LNCAP (cell line): ENCODE measurements at regions not wholly inside any gene's neighbourhood (a gene's known extent, or its start where the extent isn't known, plus 50 kb on each side); places are given as distances from the start of the nearest gene placed in this dataset.

ENCODE experiments used
- CTCF ChIP-seq: fragments of 450-650 bp; IDR thresholded peaks from 2 replicates; pipeline ENCODE4 v1.5.1; 2017; ENCODE audit warnings: mild to moderate bottlenecking

GRCh38 chr22:48649031-48649430, 1178.6 kb downstream of the BRD1 start:
- TF ChIP-seq CTCF: no peak

DNA sequence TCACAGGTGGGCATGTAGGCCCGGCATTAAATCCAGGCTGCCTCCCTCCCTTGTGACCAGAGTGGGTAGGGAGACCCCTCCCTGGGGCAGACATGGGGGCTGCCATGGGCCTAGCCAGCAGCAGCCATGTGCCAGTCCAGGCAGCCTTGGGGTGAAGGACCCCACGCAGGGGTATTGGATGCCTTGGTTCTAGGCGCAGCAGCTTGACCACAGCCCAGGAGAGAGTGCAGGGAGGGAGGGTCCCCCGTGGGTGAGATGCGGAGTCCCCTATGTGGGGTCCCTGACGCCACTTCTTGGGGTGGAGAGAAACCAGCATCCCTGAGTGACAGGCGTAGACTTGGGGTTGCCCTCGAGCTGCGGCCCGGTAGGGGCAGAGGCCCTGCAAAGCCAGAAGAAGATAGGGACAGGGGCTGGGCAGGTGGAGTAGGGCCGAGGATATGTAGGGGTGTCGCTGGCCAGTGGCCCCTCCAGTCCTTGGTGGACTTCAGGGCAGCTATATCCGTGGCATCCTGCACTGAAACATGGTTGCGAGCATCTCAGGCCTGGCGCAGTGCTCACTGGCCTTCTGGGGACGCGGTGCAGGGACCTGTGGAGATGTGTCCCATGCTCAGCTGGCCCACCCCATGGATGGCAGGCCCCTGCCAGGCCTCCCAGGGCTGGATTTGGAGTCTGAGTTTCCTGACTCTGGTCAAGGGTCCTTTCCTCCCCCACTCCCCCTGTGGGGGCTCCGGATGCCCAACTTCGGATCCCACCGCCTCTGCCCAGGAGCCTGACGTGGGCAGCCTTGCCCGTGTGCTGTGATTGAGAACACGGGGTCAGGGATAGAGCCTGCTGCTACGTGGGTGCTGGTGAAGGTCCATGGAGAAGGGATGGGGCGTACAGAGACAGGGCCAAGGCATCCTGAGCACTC, 1179.8 kb downstream of the BRD1 start:
- no peak for TF ChIP-seq CTCF

DNA sequence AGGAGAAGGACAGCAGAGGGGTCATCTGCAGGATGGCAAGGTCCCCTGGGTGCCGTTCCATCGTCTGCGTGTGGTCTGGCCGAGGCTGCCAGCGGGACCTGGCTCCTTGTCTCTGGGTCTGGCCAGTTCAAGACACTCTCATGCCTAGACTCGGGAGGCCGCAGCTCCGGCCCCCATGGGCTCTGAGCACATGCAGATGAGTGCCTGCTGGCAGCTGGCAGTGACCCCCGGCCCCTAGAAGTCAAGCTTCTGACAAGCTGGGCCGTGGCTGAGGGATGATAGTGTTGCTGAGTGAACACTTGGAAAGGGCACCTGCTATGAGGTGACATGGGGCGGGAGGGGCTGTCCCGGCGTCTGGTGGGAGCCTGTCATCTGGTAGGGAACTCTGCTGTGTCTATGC, 1180.6 kb downstream of the BRD1 start:
- no peak for TF ChIP-seq CTCF

GRCh38 chr22:48646216-48646925, 1181.3 kb downstream of the BRD1 start:
- TF ChIP-seq CTCF: no peak

GRCh38 chr22:48645766-48646165, 1181.9 kb downstream of the BRD1 start:
- no peak for TF ChIP-seq CTCF

DNA sequence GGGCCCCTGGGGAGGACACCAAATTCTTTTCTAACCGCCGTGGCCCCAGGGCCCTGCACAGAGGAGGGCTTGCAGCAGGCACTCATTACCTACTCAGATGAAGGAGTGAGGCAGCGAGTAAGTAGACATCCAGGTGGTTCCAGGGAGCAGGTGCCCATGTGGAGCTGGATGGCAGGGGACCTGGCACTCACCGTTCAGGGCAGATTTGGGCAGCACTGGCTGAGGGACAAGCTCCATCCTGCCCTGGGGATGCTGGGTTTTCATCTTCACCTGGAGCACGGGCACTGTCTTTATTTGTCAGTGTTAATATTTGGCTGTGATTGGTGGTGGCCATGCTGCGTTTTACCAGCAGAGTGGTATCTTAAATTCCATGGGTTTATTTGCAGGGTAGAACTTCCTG, 1182.7 kb downstream of the BRD1 start:
- TF ChIP-seq CTCF: no peak

DNA sequence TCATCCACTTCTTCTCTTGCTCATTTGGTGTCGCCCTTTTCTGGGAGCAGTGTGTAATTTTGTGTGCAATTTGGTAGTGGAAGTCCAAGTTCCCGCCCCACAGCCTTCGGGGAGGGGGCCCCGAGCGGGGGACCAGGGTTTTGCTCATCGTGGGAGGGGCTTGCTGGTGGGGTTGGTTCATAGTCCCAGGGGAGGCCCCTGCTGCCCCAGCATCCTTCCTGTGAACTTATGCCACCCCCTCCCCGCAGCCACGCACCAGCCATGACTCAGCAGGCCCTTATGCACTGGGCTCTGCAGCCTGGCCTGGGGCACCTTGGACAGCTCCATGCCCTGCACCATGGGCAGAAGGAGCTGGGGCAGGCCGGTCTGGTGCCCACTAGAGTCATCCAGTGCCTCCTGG, 1183.6 kb downstream of the BRD1 start:
- no peak for TF ChIP-seq CTCF
